CD1c-positive myeloid dendritic cell (primary cell): ENCODE measurements at regions not wholly inside any gene's neighbourhood (a gene's known extent, or its start where the extent isn't known, plus 50 kb on each side); places are given as distances from the start of the nearest gene placed in this dataset.

ENCODE experiments used
- DNase-seq: peaks from one replicate; pipeline ENCODE4 v3.0.0-alpha.2; 2016; ENCODE audit errors: extremely low spot score

GRCh38 chr1:87678266-87678665, 349.6 kb downstream of the LMO4 start:
- no peak for DNase-seq

- DNase-seq: no peak
Observed at GRCh38 chr1:87682565-87682964, 353.9 kb downstream of the LMO4 start.

GRCh38 chr1:87683196-87683956, 354.7 kb downstream of the LMO4 start:
- peak; percentile 14 for DNase-seq

GRCh38 chr1:87684194-87684593, 355.5 kb downstream of the LMO4 start:
- no peak for DNase-seq

GRCh38 chr1:87684713-87685205, 356.1 kb downstream of the LMO4 start:
- no peak for DNase-seq

GRCh38 chr1:87685311-87686135, 356.8 kb downstream of the LMO4 start:
- DNase-seq: no peak

GRCh38 chr1:87686136-87686495, 357.4 kb downstream of the LMO4 start:
- no peak for DNase-seq

GRCh38 chr1:87686671-87687070, 358.0 kb downstream of the LMO4 start:
- no peak for DNase-seq

- no peak for DNase-seq
Observed at GRCh38 chr1:87688136-87688535, 359.5 kb downstream of the LMO4 start.

GRCh38 chr1:87689487-87689886, 360.8 kb downstream of the LMO4 start:
- no peak for DNase-seq

- DNase-seq: no peak
Observed at GRCh38 chr1:87696483-87696882, 367.8 kb downstream of the LMO4 start.

GRCh38 chr1:87702455-87702854, 373.8 kb downstream of the LMO4 start:
- no peak for DNase-seq

GRCh38 chr1:87705233-87705632, 376.6 kb downstream of the LMO4 start:
- DNase-seq: no peak

GRCh38 chr1:87706203-87706602, 377.5 kb downstream of the LMO4 start:
- DNase-seq: no peak

GRCh38 chr1:87706779-87707228, 378.1 kb downstream of the LMO4 start:
- no peak for DNase-seq

GRCh38 chr1:87707411-87707810, 378.7 kb downstream of the LMO4 start:
- no peak for DNase-seq

GRCh38 chr1:87712261-87713010, 383.8 kb downstream of the LMO4 start:
- DNase-seq: no peak

- DNase-seq: no peak
Observed at GRCh38 chr1:87714278-87714677, 385.6 kb downstream of the LMO4 start.

- no peak for DNase-seq
Observed at GRCh38 chr1:87715052-87715451, 386.4 kb downstream of the LMO4 start.

- DNase-seq: no peak
Observed at GRCh38 chr1:87715471-87715870, 386.8 kb downstream of the LMO4 start.

GRCh38 chr1:87717157-87717670, 388.5 kb downstream of the LMO4 start:
- no peak for DNase-seq
